Endothelial cell of umbilical vein (primary cell): ENCODE measurements at regions not wholly inside any gene's neighbourhood (a gene's known extent, or its start where the extent isn't known, plus 50 kb on each side); places are given as distances from the start of the nearest gene placed in this dataset.

Experiments used
- BruUV-seq: library from RNA; stranded (reverse); fragments of 400-500 nt; replicated peaks from 2 replicates; lab custom pipeline; 2021; lab: Mats Ljungman, UMichigan
- CTCF ChIA-PET: fragments of 300-600, 350-600 bp; sonication (Branson Sonifier 250); formaldehyde crosslinking; loops from one replicate; lab custom pipeline; 2021; ENCODE audit warnings: antibody characterized with exemption, inconsistent platforms; lab: Charles Lee
- POLR2A ChIA-PET: fragments of 300-600, 350-600 bp; sonication (Branson Sonifier 250); formaldehyde crosslinking; loops from one replicate; lab custom pipeline; 2021; ENCODE audit warnings: antibody characterized with exemption, inconsistent platforms; lab: Charles Lee
- DNase-seq: peaks from one replicate; pipeline ENCODE4 v3.0.0-alpha.2; 2011; ENCODE audit warnings: low read depth, low spot score
- FAIRE-seq: peaks from 2 replicates; lab custom pipeline; 2011; peaks lifted over from hg19 to GRCh38; lab: Jason Lieb, UNC
- H2AFZ ChIP-seq: 2 replicates; pipeline ENCODE4 v1.6.0; 2012; ENCODE audit warnings: low read depth, low read length, control low read depth, inconsistent platforms
- H3K27ac ChIP-seq: 2 replicates; pipeline ENCODE4 v1.5.1; 2011; ENCODE audit warnings: low read depth, mild to moderate bottlenecking, control low read depth, low read length, moderate library complexity; ENCODE audit not compliant: insufficient read depth
- H3K27me3 ChIP-seq, 2 experiments: 2 replicates each; pipeline versions ENCODE4 v1.6.0 to v1.6.1; 2011; ENCODE audit warnings: low read length in 2 of 2, mixed read lengths in 1 of 2; ENCODE audit not compliant: control insufficient read depth in 2 of 2, insufficient read depth in 2 of 2
- H3K36me3 ChIP-seq, 2 experiments: 2 replicates in 1 of 2; 3 replicates in 1 of 2; pipeline ENCODE4 v1.5.1; 2011; ENCODE audit warnings: low read length in 2 of 2, mild to moderate bottlenecking in 1 of 2, moderate library complexity in 1 of 2; ENCODE audit not compliant: control insufficient read depth in 2 of 2, insufficient read depth in 2 of 2; ENCODE audit errors: extremely low read depth in 1 of 2
- H3K4me1 ChIP-seq: 3 replicates; pipeline ENCODE4 v1.5.1; 2011; ENCODE audit warnings: mild to moderate bottlenecking, low read length; ENCODE audit not compliant: control insufficient read depth, insufficient read depth; ENCODE audit errors: extremely low read depth
- H3K4me2 ChIP-seq: 2 replicates; pipeline ENCODE4 v1.6.1; 2011; ENCODE audit warnings: low read length, control low read depth, mixed read lengths; ENCODE audit not compliant: insufficient read depth
- H3K4me3 ChIP-seq, 3 experiments: fragments of 200-600 bp in 1 of 3; sonication (generic), shearing (Covaris generic) in 1 of 3; replicated peaks in 1 of 3; 2 replicates each; pipeline ENCODE4 v1.5.1; 2011 to 2016; ENCODE audit warnings: control low read depth in 3 of 3, low read length in 3 of 3, mild to moderate bottlenecking in 2 of 3, inconsistent platforms in 1 of 3, low read depth in 1 of 3, moderate library complexity in 1 of 3; ENCODE audit not compliant: insufficient read depth in 1 of 3
- H3K79me2 ChIP-seq: 2 replicates; pipeline ENCODE4 v1.6.0; 2012; ENCODE audit warnings: low read length, inconsistent platforms; ENCODE audit not compliant: control insufficient read depth, insufficient read depth
- H3K9ac ChIP-seq: replicated peaks from 2 replicates; pipeline ENCODE3; 2011; ENCODE audit warnings: low read length, control low read depth; ENCODE audit not compliant: insufficient read depth; ENCODE audit errors: extremely low read depth
- H3K9me1 ChIP-seq: replicated peaks from 3 replicates; pipeline ENCODE4 v1.6.0; 2011; ENCODE audit warnings: mild to moderate bottlenecking, low read length; ENCODE audit not compliant: control insufficient read depth, insufficient read depth; ENCODE audit errors: extremely low read depth
- H3K9me3 ChIP-seq: replicated peaks from 2 replicates; pipeline ENCODE4 v1.5.1; 2012; ENCODE audit warnings: low read length, inconsistent platforms; ENCODE audit not compliant: control insufficient read depth, insufficient read depth
- H4K20me1 ChIP-seq: replicated peaks from 2 replicates; pipeline ENCODE3; 2011; ENCODE audit warnings: mild to moderate bottlenecking, low read length; ENCODE audit not compliant: control insufficient read depth, insufficient read depth; ENCODE audit errors: extremely low read depth
- EZH2 ChIP-seq: IDR thresholded peaks from 2 replicates; pipeline ENCODE4 v1.6.1; 2012; ENCODE audit warnings: borderline replicate concordance, low read depth, mild to moderate bottlenecking, moderate library complexity, low read length, inconsistent platforms; ENCODE audit not compliant: severe bottlenecking
- FOS ChIP-seq: IDR thresholded peaks from 2 replicates; pipeline ENCODE4 v1.6.1; 2011; ENCODE audit warnings: mild to moderate bottlenecking, low read length, moderate library complexity, borderline replicate concordance; ENCODE audit not compliant: insufficient read depth
- GATA2 ChIP-seq: IDR thresholded peaks from 2 replicates; pipeline ENCODE4 v1.7.0; 2011; ENCODE audit warnings: low read depth, mild to moderate bottlenecking, moderate library complexity, mixed read lengths, low read length; ENCODE audit not compliant: insufficient read length, insufficient read depth
- JUN ChIP-seq: IDR thresholded peaks from 2 replicates; pipeline ENCODE4 v1.6.1; 2011; ENCODE audit warnings: borderline replicate concordance, low read depth; ENCODE audit not compliant: insufficient read length, insufficient read depth
- MAX ChIP-seq: IDR thresholded peaks from 2 replicates; pipeline ENCODE4 v1.6.1; 2011; ENCODE audit not compliant: insufficient read depth, insufficient read length
- MYC ChIP-seq: IDR thresholded peaks from one replicate; pipeline ENCODE4 v1.6.1; 2011; ENCODE audit warnings: mild to moderate bottlenecking, low read depth, low read length
- POLR2A ChIP-seq: IDR thresholded peaks from 2 replicates; pipeline ENCODE4 v1.6.1; 2012; ENCODE audit warnings: low read depth, mild to moderate bottlenecking, control low read depth, low read length
- POLR2AphosphoS5 ChIP-seq: IDR thresholded peaks from 2 replicates; pipeline ENCODE4 v1.6.1; 2012; ENCODE audit warnings: low read depth, mild to moderate bottlenecking, control low read depth, low read length, moderate library complexity; ENCODE audit not compliant: insufficient read depth
- dilution Hi-C: fragments of 300-500 bp; cut with MboI; formaldehyde crosslinking; loops from one replicate; pipeline ENCODE4 v1.15.0; 2019; ENCODE audit warnings: low sequenced_read_pairs; ENCODE audit not compliant: extremely low pct_ligation_motif_present
- intact Hi-C: fragments of 100-400 bp; cut with micrococcal nuclease; formaldehyde crosslinking; loops from one replicate; pipeline ENCODE4 v1.10.0; 2022
- TF ChIP-seq, protein P1 (sequence below), 2 donors: IDR thresholded peaks; 1 replicate in 1 of 2; 2 replicates in 1 of 2; pipeline ENCODE4 v1.5.1; 2011; ENCODE audit warnings: low read length in 2 of 2, mild to moderate bottlenecking in 2 of 2, moderate library complexity in 2 of 2, control low read depth in 1 of 2, inconsistent platforms in 1 of 2, low read depth in 1 of 2; ENCODE audit not compliant: insufficient read depth in 1 of 2; ENCODE audit errors: extremely low read depth in 1 of 2

GRCh38 chr19:30682146-30682998 is 310.2 kb downstream of the ZNF536 start:
- POLR2A ChIA-PET = no interaction called here
- H3K36me3 ChIP-seq = no peaks in the 10 kb centered on the region
- DNase-seq (no peak), FAIRE-seq (no peak)
- intact Hi-C loops (loop anchor here (2.0 kb wide), 1 partner anchor 1888 kb away; no protein-coding TSS in a partner anchor), dilution Hi-C loops (no loop called here)
- BruUV-seq = no TSS peak
- CTCF ChIA-PET = interaction anchor here (0.6 to 4.2 kb wide), 33 partner anchors 8 to 1975 kb away, joined by 3 to 117 read pairs (median 4); partner anchors contain the start of gene ZNF507
- TF ChIP-seq GATA2 = no peak
- TF ChIP-seq POLR2AphosphoS5 = no peak
- no peak for TF ChIP-seq EZH2
- no peak for TF ChIP-seq MAX
- TF ChIP-seq, protein P1, sequence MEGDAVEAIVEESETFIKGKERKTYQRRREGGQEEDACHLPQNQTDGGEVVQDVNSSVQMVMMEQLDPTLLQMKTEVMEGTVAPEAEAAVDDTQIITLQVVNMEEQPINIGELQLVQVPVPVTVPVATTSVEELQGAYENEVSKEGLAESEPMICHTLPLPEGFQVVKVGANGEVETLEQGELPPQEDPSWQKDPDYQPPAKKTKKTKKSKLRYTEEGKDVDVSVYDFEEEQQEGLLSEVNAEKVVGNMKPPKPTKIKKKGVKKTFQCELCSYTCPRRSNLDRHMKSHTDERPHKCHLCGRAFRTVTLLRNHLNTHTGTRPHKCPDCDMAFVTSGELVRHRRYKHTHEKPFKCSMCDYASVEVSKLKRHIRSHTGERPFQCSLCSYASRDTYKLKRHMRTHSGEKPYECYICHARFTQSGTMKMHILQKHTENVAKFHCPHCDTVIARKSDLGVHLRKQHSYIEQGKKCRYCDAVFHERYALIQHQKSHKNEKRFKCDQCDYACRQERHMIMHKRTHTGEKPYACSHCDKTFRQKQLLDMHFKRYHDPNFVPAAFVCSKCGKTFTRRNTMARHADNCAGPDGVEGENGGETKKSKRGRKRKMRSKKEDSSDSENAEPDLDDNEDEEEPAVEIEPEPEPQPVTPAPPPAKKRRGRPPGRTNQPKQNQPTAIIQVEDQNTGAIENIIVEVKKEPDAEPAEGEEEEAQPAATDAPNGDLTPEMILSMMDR (IDR thresholded peaks at IDR 0.05; ENCODE audit: extremely low read depth in 1 of 2, insufficient read depth in 1 of 2, low read depth in 1 of 2, low read length in 2 of 2) = no peak
- no peak for TF ChIP-seq JUN
- no peak for TF ChIP-seq POLR2A
- no peak for TF ChIP-seq FOS
- TF ChIP-seq MYC = no peak
- H3K9me1 ChIP-seq = no peaks in the 10 kb centered on the region
- H3K27me3 ChIP-seq = no peaks in the 10 kb centered on the region
- no peaks in the 10 kb centered on the region for H3K9me3 ChIP-seq
- peaks cover 4% of the 10 kb centered on the region for H3K4me1 ChIP-seq
- no peak overlapping the region for H3K9ac ChIP-seq
- no peaks in the 10 kb centered on the region for H3K79me2 ChIP-seq
- no peaks in the 10 kb centered on the region for H4K20me1 ChIP-seq
- no peak overlapping the region for H2AFZ ChIP-seq
- no peak overlapping the region for H3K4me3 ChIP-seq
- no peak overlapping the region for H3K27ac ChIP-seq
- H3K4me2 ChIP-seq = no peak overlapping the region
